ENCODE measurements at regions not wholly inside any gene's neighbourhood (a gene's known extent, or its start where the extent isn't known, plus 50 kb on each side); places are given as distances from the start of the nearest gene placed in this dataset.

- no peak for TF ChIP-seq E2F6 (IDR thresholded peaks at IDR 0.05)
Measured at GRCh38 chr3:124318014-124318413, 326.1 kb upstream of the ROPN1 start (continued).
